HG02642 (cell line): ENCODE measurements at regions not wholly inside any gene's neighbourhood (a gene's known extent, or its start where the extent isn't known, plus 50 kb on each side); places are given as distances from the start of the nearest gene placed in this dataset.

Experiments
- ATAC-seq: cut with Tn5 transposase; IDR thresholded peaks from one replicate; pipeline ENCODE4 v1.9.1; 2021; ENCODE audit warnings: mild to moderate bottlenecking; ENCODE audit not compliant: unreplicated experiment, poor library complexity

DNA sequence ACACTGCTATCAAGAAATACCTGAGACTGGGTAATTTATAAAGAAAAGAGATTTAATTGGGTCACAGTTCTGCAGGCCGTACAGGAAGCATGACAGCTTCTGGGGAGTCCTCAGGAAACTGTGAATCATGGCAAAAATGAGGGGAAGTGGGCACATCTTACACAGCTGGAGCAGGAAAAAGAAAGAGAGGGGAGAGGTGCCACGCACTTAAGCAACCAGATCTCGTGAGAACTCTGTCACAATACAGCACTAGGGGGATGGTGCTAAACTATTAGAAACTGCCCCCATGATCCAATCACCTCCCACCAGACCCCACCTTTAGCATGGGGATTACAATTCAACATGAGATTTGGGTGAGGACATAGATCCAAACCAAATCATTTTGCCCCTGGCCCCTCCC, 105.5 kb upstream of the CPLX2 start:
- ATAC-seq, result no peak

DNA sequence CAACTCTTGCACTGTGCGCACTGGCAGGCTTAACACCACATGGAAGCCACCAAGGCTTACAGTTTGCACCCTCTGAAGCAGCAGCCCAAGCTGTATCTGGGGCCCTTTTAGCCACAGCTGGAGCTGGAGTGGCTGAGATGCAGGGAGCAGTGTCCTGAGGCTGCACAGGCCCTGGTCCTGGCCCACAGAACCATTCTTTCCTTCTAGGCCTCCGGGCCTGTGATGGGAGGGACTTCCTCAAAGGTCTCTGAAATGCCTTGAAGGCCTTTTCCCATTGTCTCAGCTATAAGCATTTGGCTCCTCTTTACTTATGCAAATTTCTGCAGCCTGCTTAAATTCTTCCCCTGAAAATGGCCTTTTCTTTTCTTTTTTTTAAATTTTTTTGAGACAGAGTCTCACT, 104.4 kb upstream of the CPLX2 start:
- ATAC-seq, result no peak

DNA sequence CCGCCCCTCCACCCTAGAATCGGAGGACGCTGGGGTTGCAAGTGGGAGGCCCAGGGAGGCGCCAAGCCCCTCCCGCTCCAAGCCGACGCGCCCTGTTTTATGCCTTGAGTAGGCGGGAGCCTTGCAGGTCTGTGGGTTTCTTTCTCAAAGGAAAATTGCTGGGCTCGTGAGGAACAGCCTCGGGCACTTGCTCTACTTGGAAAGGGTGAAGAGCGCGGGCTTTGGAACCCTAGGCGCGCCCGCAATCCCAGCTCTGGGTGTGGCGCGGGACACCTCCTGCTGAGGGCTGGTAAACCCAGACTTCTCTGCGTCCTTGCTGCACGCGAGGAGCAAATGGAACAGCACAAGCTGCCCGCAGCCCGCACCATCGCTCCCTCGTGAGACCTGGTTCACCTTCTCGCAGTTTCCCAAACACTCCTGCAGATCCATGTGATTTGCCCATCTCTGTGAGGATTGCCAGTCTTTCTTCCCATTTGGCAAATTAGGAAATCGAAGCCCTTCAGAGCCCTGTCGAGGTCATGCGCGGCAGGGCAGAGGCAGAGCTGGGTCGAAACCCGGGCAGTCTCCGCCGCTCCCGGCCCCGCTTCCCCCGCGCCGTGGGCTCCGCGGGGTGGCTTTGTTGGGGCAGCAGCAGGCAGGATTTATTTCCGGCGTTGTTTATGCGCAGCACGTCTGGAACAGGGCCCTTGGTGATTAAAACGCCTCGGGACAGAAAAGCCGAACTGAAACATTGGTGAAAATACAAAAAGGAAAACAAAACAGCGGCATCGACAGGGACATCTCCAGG, 98.4 kb upstream of the CPLX2 start:
- no peak for ATAC-seq

DNA sequence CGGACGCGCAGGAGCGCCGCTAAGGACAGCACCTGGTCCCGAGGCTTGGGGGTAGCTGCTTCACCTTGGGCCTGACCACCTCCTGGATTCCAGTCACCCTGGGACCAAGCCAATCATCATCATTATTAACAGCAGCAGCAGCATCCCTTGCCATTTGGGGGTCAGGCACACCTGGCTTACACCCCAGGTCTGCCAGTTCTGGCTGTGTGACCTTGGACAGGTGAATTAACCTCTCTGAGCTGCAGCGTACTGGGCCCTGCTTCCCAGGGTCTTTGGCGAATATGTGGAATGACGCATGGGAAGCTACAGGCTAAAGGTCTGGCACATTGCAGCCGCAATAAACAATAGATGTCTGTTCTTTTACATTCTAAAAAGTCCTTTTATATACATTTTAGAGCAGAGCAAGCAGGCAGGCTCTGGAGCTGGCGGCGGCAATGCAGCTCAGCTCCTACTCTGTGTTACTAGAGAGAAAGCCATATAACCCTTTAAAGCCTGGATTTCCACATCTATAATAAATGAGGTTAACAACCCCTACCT, 97.8 kb upstream of the CPLX2 start:
- ATAC-seq, result no peak

DNA sequence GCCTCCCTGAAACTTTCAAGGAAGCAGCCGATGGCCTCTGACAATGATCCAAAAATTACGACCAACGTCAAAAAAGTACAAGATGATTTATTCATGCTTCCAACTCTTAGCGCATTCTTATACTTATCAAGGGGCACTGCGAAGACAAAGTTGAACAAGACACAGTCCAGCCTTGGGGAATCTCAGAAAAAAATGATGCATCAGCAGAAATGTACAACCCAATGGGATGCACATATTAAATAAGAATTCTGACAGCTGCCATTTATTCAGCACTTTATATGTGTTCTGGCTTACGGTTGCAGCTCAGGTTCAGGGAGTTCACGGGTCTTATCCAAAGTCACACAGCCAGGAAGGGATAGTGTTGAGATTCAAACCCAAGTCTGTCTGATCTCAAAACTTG, 96.0 kb upstream of the CPLX2 start:
- ATAC-seq, result no peak

DNA sequence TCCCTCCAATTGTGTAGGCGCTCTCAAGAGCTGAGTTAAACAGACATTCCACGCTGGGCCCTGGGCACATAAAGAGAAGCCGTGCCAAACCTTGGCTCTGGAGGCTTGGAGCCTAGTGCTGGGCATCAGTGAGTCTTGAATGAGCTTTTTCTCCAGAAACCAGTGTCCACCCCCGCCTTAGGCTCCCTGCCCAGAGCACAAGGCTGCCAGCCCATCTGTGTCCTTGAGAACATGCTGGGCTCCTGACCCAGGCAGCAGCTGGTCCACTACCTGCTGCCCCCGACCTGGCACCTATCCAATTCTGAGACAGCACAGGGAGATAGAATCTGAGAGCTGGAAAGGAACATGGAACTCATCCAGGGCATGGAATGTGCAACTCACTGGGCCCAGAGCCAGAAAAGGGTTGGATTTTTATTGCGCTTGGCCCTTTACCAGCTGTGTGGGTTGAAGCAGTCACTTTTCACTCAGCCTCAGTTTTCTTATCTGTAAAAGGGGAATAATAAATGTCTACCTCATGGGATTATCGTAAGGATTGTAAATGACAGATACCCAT, 92.4 kb upstream of the CPLX2 start:
- ATAC-seq, result no peak

DNA sequence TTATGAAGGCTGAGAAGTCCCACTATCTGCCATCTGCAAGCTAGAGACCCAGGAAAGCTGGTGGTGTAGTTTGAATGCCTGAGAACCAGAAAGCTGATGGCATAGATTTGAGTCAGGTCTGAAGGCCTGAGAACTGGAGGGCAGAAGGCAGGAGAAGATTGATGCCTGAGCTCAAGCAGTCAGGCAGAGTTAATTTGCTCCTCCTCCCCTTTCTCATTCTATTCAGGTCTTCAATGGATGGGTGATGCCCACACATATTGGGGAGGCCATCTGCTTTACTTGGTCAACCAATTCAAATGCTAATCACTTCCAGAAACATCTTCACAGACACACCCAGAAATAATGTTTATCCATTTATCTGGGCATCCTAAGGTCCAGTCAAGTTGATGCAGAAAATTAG, 87.6 kb upstream of the CPLX2 start:
- ATAC-seq, result no peak

DNA sequence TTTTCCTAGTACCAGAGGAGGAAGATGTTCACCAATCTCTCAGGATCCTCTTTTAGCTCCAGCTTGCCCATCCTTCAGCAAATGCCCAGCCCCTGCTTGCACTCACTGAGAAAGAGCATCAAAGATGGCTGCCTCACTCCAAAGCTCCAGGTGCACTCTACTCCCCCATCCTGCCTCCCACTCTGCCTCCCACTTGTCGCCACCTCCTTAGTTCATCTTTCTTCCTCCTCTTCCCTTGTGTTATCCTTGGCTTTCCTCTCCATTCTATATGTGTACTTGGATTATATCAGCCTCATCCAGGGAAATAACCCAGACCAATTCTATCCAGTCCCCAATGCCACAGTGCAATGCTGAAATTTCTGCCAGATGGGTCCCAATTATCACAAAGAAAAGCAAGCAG, 87.1 kb upstream of the CPLX2 start:
- ATAC-seq, result no peak

DNA sequence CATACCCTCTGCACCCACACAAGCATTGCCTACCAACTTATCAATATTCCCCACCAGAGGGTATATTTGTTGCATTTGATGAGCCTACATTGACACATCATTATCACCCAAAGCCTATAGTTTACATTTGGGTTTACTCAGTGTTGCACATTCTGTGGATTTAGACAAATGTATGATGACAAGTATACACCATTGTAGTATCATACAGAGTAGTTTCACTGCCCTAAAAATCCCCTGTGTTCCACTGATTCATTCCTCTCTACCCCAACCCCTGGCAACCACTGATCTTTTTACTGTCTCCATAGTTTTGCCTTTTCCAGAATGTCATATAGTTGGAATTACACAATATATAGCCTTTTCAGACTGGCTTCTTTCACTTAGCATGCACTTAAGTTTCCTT, 85.7 kb upstream of the CPLX2 start:
- no peak for ATAC-seq

DNA sequence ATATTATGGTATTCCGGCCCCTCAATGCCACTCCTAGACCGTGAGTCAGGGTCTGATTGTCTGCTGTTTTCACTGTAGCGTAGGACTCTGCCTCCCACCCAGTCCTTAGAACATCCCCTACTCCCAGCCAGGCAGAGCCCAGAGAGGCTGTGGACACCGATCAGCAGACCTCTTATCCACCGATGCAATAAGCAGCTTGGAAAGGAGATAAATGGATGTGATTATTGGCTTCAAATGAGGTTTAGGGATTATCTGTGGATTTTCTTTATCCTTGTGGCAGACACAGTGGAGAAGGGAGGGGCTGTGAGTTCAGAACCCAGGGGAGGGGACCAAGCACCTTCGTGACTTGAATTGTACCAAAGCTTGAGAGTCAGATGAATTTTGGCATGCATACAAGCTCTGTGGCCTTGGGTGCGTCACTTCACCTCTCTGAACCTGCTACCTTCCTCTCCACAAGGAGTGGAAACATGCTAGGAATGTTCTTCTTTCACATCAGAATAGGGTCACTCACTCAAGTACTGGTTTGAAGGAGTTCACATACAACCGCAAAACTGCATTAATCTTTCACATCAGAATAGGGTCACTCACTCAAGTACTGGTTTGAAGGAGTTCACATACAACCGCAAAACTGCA, 83.1 kb upstream of the CPLX2 start:
- no peak for ATAC-seq

DNA sequence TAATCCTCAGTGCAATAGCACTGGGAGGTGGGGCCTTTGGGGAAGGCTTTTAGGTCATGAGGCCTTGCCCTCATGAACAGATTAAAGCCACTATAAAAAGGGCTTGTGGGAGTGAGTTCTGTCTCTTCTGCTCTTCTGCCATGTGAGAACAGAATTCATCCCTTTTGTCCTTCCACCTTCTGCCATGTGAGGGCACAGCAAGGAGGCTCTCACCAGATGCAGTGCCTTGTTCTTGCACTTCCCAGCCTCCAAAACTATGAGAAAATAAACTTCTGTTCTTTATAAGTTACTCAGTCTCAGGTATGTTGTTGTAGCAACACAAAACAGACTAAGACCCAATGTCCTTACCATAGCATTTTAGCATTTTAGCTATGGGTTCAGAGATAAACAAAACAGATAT, 81.7 kb upstream of the CPLX2 start:
- ATAC-seq, result no peak

DNA sequence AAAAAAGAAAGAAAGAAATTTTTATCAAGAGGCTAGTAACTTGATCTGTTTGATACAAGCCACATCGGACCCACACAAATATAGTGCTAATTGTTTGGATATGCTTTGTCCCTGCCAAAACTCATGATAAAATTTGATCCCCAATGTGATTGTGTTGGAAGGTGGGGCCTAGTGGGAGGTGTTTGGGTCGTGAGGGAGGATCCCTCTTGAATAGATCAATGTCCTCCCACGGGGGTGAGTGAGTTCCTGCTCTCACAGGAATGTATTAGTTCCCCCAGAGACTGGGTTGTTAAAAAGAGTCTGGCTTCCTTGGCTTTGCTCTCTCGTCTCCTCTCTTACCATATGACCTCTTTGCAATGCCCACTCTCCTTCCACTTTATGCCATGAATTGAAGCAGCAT, 80.6 kb upstream of the CPLX2 start:
- ATAC-seq, result no peak

DNA sequence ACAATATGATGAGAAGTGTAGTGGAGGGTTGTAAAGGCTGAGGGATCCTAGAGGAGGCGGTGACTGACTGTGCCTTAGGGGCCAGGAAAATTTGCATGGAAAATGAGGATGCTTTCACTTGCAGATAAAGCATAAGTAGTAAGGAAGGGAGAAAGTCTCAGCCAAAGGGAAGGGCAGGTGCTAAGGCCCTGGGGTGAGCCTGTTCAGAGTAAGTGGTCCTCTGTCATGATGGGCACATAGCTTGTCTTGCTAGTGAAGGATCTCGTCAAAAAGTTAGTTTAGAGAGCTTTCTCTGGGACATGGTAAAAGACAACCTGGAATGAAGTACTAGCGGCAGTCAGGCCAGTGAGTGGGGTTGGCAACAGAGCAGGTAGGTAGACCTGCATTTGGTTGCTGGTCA, 75.4 kb upstream of the CPLX2 start:
- ATAC-seq, result no peak

DNA sequence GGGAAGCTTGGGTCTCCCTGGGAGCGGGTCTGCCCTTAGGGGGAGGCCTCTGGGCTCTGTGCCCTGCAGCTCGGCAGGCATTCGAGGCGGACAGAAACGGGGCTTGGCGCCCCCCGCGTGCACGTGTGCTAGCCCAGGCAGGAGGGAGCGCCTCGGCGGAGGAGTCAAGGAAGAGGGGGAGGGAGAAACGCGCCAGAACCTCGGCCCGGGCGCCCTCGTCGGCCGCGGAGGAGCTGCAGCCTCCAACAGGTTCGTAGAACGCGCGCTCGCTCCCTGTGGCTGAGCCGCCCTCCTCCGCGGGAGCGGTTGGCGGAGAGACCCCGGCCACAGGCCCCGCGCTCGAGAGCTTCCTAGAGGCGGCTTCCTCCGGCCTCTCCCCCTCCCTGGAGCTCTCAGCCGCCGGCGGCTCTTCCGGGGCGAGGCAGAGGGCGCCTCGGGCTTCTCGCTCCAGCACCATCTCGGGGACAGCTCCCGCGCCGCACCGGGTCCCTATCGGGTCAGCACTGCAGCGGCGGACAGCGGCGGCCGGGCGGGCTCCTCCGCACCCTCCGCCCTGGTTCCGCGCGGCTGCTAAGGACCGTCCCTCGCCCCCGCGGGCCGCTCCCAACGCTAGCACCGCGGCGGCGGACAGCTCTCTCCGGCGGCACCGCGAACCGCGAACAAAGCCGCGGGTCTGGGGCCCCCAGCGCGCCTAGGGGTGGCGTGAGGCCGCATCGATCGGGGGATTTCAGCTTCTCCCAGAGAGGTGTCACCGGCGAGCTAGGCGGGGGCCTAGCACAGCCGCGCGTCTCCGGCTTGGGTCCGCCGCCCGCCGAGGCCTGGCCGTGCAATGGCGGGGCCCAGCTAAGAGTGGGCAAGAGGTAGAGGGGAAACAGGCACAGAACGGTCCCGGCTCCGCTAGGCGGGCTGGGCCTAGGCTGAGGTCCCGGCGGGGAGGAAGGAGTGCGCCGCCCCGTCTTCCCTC, 74.6 kb upstream of the CPLX2 start:
- peak; percentile 79 for ATAC-seq

DNA sequence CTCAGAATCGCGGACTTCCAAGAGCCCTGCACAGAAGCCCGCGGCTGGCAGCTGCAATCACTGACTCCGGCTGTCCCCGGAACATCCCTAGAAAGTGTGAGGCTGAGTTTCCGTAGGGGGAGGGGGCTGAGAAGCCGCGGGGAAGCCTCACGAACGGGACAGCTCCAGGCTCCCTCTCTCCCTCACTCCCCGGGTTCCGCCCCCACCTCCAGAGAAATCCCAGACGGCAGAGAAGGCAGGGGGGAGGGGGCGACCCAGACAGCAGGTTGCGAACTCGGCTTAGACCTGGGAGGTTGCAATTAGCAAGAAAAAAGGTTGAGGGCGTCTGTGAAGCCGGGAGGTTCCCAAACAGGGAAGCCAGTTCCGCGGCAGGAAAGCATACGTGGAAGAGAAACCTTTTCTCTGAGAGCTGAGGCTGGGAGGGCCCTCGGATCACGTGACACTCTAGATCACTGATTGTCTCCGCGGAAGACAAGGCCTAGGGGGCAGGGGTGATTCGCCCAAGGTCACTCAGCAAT, 73.8 kb upstream of the CPLX2 start:
- no peak for ATAC-seq

DNA sequence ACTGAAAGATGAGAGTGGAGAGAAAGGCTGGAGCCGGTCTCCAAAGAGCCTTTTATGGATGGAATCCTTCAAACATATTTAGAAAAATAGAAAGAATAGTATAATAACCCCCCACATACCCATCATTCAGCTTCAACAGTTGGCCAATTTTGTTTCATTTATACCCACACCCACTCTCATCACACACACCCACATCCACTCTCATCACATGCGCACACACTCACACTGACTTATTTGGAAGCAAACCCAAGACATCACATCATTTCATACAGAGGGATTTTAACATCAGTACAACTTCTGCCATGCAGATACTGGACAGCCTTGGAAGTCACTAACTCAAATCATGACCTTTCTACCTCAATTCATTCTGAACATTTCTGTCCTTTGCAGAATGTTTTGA, 72.8 kb upstream of the CPLX2 start:
- ATAC-seq, result no peak

DNA sequence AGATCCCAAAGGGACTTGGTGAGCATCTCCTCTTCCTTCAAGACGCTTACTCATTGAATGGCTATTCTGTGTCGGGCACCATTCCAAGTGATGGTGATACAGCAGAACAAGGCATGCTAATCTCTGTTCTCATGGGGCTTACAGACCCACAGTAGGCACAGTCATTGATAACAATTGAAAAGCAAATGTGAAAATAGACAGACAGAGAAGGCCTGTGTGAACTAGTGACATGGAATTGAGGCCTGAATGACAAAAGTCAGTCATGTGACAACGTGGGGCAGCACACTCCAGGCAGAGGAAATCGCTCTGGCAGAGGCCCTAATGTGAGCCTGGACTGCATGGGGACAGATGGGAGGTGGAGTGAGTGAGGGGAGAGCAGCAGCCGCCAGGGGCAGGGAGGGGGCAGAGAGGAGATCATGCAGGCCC, 70.7 kb upstream of the CPLX2 start:
- no peak for ATAC-seq

DNA sequence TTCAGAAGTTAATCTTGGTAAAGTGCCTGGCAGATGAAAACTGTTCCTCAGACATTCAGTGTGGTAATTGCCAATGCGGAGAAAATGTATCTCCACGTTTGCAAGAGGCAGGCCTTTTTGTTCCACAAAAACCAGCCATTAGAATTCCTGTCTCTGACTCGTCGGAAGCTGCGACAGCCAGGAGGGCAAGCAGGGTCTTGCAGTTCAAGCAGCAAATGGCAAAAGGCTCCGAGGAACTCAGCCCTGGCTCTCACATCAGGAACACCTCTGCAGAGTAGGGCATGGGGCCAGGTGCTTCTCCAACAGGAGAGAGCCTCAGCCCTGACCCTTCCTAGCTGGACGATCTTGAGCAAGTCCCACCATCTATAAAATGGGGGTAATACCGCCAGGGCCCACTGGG, 69.0 kb upstream of the CPLX2 start:
- ATAC-seq, result no peak

DNA sequence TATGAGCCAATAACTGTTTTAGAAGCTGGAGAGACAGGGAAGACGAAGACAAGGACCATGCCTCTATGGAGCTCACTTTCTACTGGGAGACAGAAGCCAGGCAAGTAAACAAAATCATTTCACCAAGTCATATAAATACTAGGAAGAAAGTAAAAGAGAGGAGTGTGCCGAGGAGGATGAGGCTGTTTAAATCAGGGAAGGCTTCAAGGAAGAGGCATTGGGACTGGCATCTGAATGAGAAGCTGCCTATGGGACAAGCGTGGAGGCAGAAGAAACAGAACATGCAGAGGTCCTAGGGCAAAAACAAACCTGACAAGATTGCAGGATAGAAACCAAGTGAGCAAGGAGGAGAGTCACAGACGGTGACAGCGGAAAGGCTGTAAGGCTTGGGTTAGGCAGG, 68.1 kb upstream of the CPLX2 start:
- no peak for ATAC-seq

DNA sequence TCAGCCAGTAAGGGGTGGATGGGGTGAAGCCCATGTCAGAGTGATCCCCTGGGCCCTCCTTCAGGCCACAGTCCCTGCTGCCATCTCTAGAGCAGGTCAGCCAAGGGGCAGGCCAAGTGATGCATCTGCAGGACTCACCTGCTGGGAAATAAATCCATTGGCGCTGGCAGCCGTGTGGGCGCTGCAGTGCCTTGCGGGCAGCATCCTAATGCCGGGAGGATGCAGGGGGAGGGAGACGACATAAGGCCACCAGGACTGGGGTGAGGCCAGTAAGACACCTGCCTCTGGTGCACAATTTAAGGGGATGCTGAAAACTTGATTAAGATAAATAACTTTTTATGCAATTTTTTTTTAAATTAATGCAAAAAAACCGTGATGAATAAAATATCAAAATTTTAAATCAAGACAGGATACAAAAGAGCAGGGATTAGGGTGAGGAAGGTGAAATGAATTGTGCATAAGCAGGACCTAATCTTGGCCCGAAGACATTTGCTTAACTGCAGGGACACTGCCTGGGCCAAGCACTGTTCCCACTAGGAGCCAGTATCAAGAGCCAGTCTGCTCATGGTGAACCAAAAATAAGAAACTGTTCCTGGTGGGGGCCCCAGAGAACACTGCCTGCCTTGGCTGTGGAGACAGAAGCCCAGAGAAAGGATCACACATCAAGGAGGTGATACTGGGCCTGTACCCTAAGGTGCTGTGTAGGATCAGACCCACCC, 67.5 kb upstream of the CPLX2 start:
- no peak for ATAC-seq
